IMR-90 (cell line): ENCODE measurements at regions not wholly inside any gene's neighbourhood (a gene's known extent, or its start where the extent isn't known, plus 50 kb on each side); places are given as distances from the start of the nearest gene placed in this dataset.
A peak's percentile ranks its signal among the peaks of the same experiment; 100 is the strongest.

ENCODE experiments used
- ATAC-seq: fragments of 200-7000 bp; cut with Tn5 transposase; 2 replicates; pipeline ENCODE4 v1.9.1; 2020; ENCODE audit warnings: low read depth, mild to moderate bottlenecking, moderate library complexity
- BruUV-seq: library from RNA; stranded (reverse); fragments of 400-500 nt; replicated peaks from 2 replicates; lab custom pipeline; 2021; lab: Mats Ljungman, UMichigan
- CTCF ChIA-PET: fragments of 300-600 bp; formaldehyde crosslinking; extraction: SDS; loops from one replicate; lab custom pipeline; 2021; ENCODE audit warnings: antibody characterized with exemption; lab: Yijun Ruan, JAX
- POLR2A ChIA-PET: fragments of 300-600 bp; sonication (Branson Sonifier 250); formaldehyde crosslinking; loops from one replicate; lab custom pipeline; 2022; ENCODE audit warnings: antibody characterized with exemption; ENCODE audit not compliant: unreplicated experiment; lab: Charles Lee
- DNase-seq: peaks from one replicate; pipeline ENCODE4 v3.0.0; 2013
- H2AFZ ChIP-seq: replicated peaks from 2 replicates; pipeline ENCODE3; 2013; ENCODE audit warnings: low read length, mild to moderate bottlenecking; ENCODE audit not compliant: poor library complexity
- H2AK5ac ChIP-seq: 2 replicates; pipeline ENCODE4 v1.6.1; 2013; ENCODE audit warnings: low read depth, low read length, inconsistent platforms
- H2AK9ac ChIP-seq: replicated peaks from 2 replicates; pipeline ENCODE3; 2013; ENCODE audit warnings: mild to moderate bottlenecking, low read depth, low read length, moderate library complexity; ENCODE audit not compliant: poor library complexity
- H2BK120ac ChIP-seq: 2 replicates; pipeline ENCODE4 v1.6.1; 2013; ENCODE audit warnings: low read depth, low read length, inconsistent platforms
- H2BK15ac ChIP-seq: 3 replicates; pipeline ENCODE4 v1.6.1; 2013; ENCODE audit warnings: low read depth, low read length, inconsistent platforms
- H2BK20ac ChIP-seq: 2 replicates; pipeline ENCODE4 v1.6.1; 2013; ENCODE audit warnings: low read depth, mild to moderate bottlenecking, inconsistent platforms, low read length, moderate library complexity
- H2BK5ac ChIP-seq: 2 replicates; pipeline ENCODE4 v1.6.1; 2013; ENCODE audit warnings: mild to moderate bottlenecking, low read depth, low read length, inconsistent platforms; ENCODE audit not compliant: poor library complexity, severe bottlenecking
- H3K14ac ChIP-seq: replicated peaks from 2 replicates; pipeline ENCODE4 v1.6.1; 2013; ENCODE audit warnings: low read depth, low read length, inconsistent platforms
- H3K18ac ChIP-seq: 2 replicates; pipeline ENCODE4 v1.6.1; 2013; ENCODE audit warnings: low read depth, low read length, control low read depth
- H3K23ac ChIP-seq: 2 replicates; pipeline ENCODE4 v1.6.1; 2013; ENCODE audit warnings: low read depth, low read length, inconsistent platforms
- H3K27ac ChIP-seq: 2 replicates; pipeline ENCODE4 v1.5.1; 2013; ENCODE audit warnings: mild to moderate bottlenecking, control low read depth, low read length; ENCODE audit not compliant: insufficient read depth
- H3K27me3 ChIP-seq: 2 replicates; pipeline ENCODE4 v1.6.1; 2013; ENCODE audit warnings: low read length; ENCODE audit not compliant: control insufficient read depth, insufficient read depth
- H3K36me3 ChIP-seq: 2 replicates; pipeline ENCODE4 v1.6.1; 2013; ENCODE audit warnings: low read length, mixed read lengths; ENCODE audit not compliant: control insufficient read depth, insufficient read depth
- H3K4ac ChIP-seq: 2 replicates; pipeline ENCODE4 v1.6.1; 2013; ENCODE audit warnings: low read depth, low read length, inconsistent platforms
- H3K4me1 ChIP-seq: 2 replicates; pipeline ENCODE4 v1.6.1; 2013; ENCODE audit warnings: low read length, mixed read lengths; ENCODE audit not compliant: control insufficient read depth, insufficient read depth
- H3K4me2 ChIP-seq: 2 replicates; pipeline ENCODE4 v1.6.1; 2013; ENCODE audit warnings: low read depth, mild to moderate bottlenecking, control low read depth, low read length, moderate library complexity
- H3K4me3 ChIP-seq: 2 replicates; pipeline ENCODE4 v1.5.1; 2013; ENCODE audit warnings: low read depth, mild to moderate bottlenecking, control low read depth, low read length, moderate library complexity; ENCODE audit not compliant: insufficient read depth
- H3K56ac ChIP-seq: 2 replicates; pipeline ENCODE4 v1.6.1; 2013; ENCODE audit warnings: low read length, inconsistent platforms; ENCODE audit not compliant: insufficient read depth; ENCODE audit errors: extremely low read depth
- H3K79me1 ChIP-seq, 2 experiments: 2 replicates each; pipeline ENCODE4 v1.6.1; 2013; ENCODE audit warnings: low read length in 2 of 2, inconsistent platforms in 1 of 2, low read depth in 1 of 2
- H3K9ac ChIP-seq: 2 replicates; pipeline ENCODE4 v1.6.1; 2013; ENCODE audit warnings: low read depth, low read length, control low read depth
- H3K9me1 ChIP-seq: 2 replicates; pipeline ENCODE4 v1.6.1; 2013; ENCODE audit warnings: low read length, inconsistent platforms; ENCODE audit not compliant: insufficient read depth
- H3K9me3 ChIP-seq: 2 replicates; pipeline ENCODE4 v1.6.1; 2013; ENCODE audit warnings: low read length; ENCODE audit not compliant: control insufficient read depth, insufficient read depth
- H4K20me1 ChIP-seq: 2 replicates; pipeline ENCODE4 v1.6.1; 2013; ENCODE audit warnings: low read length, inconsistent platforms; ENCODE audit not compliant: insufficient read depth
- H4K5ac ChIP-seq: 2 replicates; pipeline ENCODE4 v1.6.1; 2013; ENCODE audit warnings: mild to moderate bottlenecking, low read depth, low read length, control low read depth
- H4K8ac ChIP-seq, 2 experiments: 2 replicates each; pipeline ENCODE4 v1.6.1; 2013; ENCODE audit warnings: low read depth in 2 of 2, low read length in 2 of 2, control low read depth in 1 of 2, inconsistent platforms in 1 of 2
- H4K91ac ChIP-seq: 2 replicates; pipeline ENCODE4 v1.6.1; 2013; ENCODE audit warnings: low read depth, low read length, inconsistent platforms; ENCODE audit not compliant: insufficient read depth
- CEBPB ChIP-seq: IDR thresholded peaks from 2 replicates; pipeline ENCODE4 v1.6.1; 2012; ENCODE audit warnings: low read depth, low read length, improper control_type of control experiment
- MXI1 ChIP-seq: IDR thresholded peaks from 2 replicates; pipeline ENCODE4 v1.6.1; 2012; ENCODE audit warnings: low read depth, mild to moderate bottlenecking, low read length, moderate library complexity, borderline replicate concordance
- RFX5 ChIP-seq: IDR thresholded peaks from 2 replicates; pipeline ENCODE4 v1.8.0; 2012; ENCODE audit warnings: low read depth, mild to moderate bottlenecking, low read length, moderate library complexity
- SMC3 ChIP-seq: fragments of 150-350 bp; IDR thresholded peaks from 2 replicates; pipeline ENCODE4 v1.6.1; 2016; ENCODE audit warnings: low read depth, mild to moderate bottlenecking, antibody characterized with exemption, low read length, moderate library complexity
- WGBS, 2 experiments: methylation state at CpG; one replicate each; pipeline versions ENCODE4 v1.1.5 to v1.1.7; 2013; ENCODE audit warnings: missing lambda C conversion rate in 2 of 2; ENCODE audit not compliant: insufficient read length in 1 of 2; ENCODE audit errors: extremely low coverage in 2 of 2; 5-methylcytosine and 5-hydroxymethylcytosine counted together
- dilution Hi-C: fragments of 300-500 bp; cut with HindIII; formaldehyde crosslinking; loops from one replicate; pipeline ENCODE4 v1.14.3; 2018; ENCODE audit warnings: low sequenced_read_pairs; ENCODE audit not compliant: unreplicated experiment
- in situ Hi-C: fragments of 300-500 bp; cut with MboI; formaldehyde crosslinking; loops from 3 replicates; pipeline ENCODE4 v1.14.3; 2019; ENCODE audit warnings: low sequenced_read_pairs, inconsistent platforms, mixed read lengths
- intact Hi-C: fragments of 100-400 bp; cut with micrococcal nuclease; formaldehyde crosslinking; loops from 2 replicates; pipeline ENCODE4 v1.10.0; 2022

GRCh38 chr2:74740741-74741431, 86.8 kb downstream of the SEMA4F start (continued):
- TF ChIP-seq SMC3 (peak; percentile 23; the same call in 1 of the 2 replicates), RFX5 (0 out of 2 replicates have a peak, but pooled peaks have one; percentile 41)

- intact Hi-C loops = loop anchor here (10.0 kb wide), 1 partner anchor 93 kb away; the partner anchor contains the start of gene HK2
These were observed 87.6 kb downstream of the SEMA4F start for GRCh38 chr2:74741629-74742028.

More at GRCh38 chr2:74741629-74742028, 87.6 kb downstream of the SEMA4F start:
- Histone ChIP-seq H2BK5ac (peak overlapping the region; percentile 86), H4K91ac (peak overlapping the region; percentile 89), H3K4me2 (no peak overlapping the region), H4K8ac (peak overlapping the region; percentile 45 to 76), H4K20me1 (no peaks in the 10 kb centered on the region), H3K4me3 (no peak overlapping the region), H3K79me1 (no peaks in the 10 kb centered on the region), H2AFZ (peak overlapping the region; percentile 52), H3K56ac (peak overlapping the region; percentile 67), H3K27me3 (no peaks in the 10 kb centered on the region), H3K23ac (peak overlapping the region; percentile 57), H3K27ac (peak overlapping the region; percentile 46; the same call in 1 of the 2 replicates), H2AK9ac (peak overlapping the region; percentile 19), H2AK5ac (peak overlapping the region; percentile 94), H3K4ac (peak overlapping the region; percentile 87), H3K4me1 (peaks cover 15% of the 10 kb centered on the region), H3K18ac (peak overlapping the region; percentile 31; the same call in 1 of the 2 replicates), H4K5ac (peak overlapping the region; percentile 46; the same call in 1 of the 2 replicates), H2BK120ac (peak overlapping the region; percentile 92), H3K9ac (peak overlapping the region; percentile 1; the same call in 1 of the 2 replicates), H3K9me1 (peaks cover 16% of the 10 kb centered on the region; the same call in 1 of the 2 replicates), H3K14ac (peak overlapping the region; percentile 44), H2BK20ac (peak overlapping the region; percentile 90), H3K9me3 (no peaks in the 10 kb centered on the region), H2BK15ac (peak overlapping the region; percentile 78), H3K36me3 (no peaks in the 10 kb centered on the region)
- 80% methylated on average over 1 of the region's 2 CpGs; no CpG with 5 or more reads in 1 of the 2 experiments for WGBS, 2 experiments
- POLR2A ChIA-PET = no interaction called here
- CTCF ChIA-PET = interaction anchor here (0.8 to 1.4 kb wide), 2 partner anchors 94 to 95 kb away, joined by 3 to 6 read pairs; no protein-coding TSS in a partner anchor
- TF ChIP-seq MXI1 (no peak), CEBPB (peak; percentile 20; the same call in 1 of the 2 replicates)
- DNase-seq = no peak
- in situ Hi-C loops = no loop called here
- BruUV-seq = no TSS peak
- ATAC-seq = no peak
- dilution Hi-C loops = no loop called here
